WTC11 (cell line): ENCODE measurements at regions not wholly inside any gene's neighbourhood (a gene's known extent, or its start where the extent isn't known, plus 50 kb on each side); places are given as distances from the start of the nearest gene placed in this dataset.
A peak's percentile ranks its signal among the peaks of the same experiment; 100 is the strongest.

Source experiments
- ATAC-seq: fragments of 200-7000 bp; cut with Tn5 transposase; 2 replicates; pipeline ENCODE4 v1.10.0; 2021; ENCODE audit warnings: mild to moderate bottlenecking, moderate library complexity
- CTCF ChIA-PET: fragments of 300-600 bp; sonication (Branson Sonifier 250); formaldehyde crosslinking; loops from one replicate; lab custom pipeline; 2021; ENCODE audit warnings: antibody characterized with exemption; lab: Charles Lee
- POLR2A ChIA-PET: fragments of 350-600 bp; sonication (Branson Sonifier 250); formaldehyde crosslinking; loops from one replicate; lab custom pipeline; 2021; ENCODE audit warnings: antibody characterized with exemption; lab: Charles Lee
- DNase-seq: peaks from one replicate; pipeline ENCODE4 v3.0.0; 2021; ENCODE audit warnings: low spot score
- H3K27ac Mint-ChIP-seq: 2 replicates; pipeline ENCODE4 v1.8.0; 2021; ENCODE audit warnings: mixed read lengths
- H3K27me3 Mint-ChIP-seq: 2 replicates; pipeline ENCODE4 v1.8.0; 2021; ENCODE audit warnings: low read depth, mild to moderate bottlenecking, moderate library complexity, mixed read lengths
- H3K36me3 Mint-ChIP-seq: 2 replicates; pipeline ENCODE4 v1.8.0; 2021; ENCODE audit warnings: mixed read lengths
- H3K4me1 Mint-ChIP-seq: 2 replicates; pipeline ENCODE4 v1.8.0; 2022; ENCODE audit warnings: mixed read lengths
- H3K4me3 Mint-ChIP-seq: 2 replicates; pipeline ENCODE4 v1.8.0; 2021; ENCODE audit warnings: mild to moderate bottlenecking, moderate library complexity, mixed read lengths
- H3K9me3 Mint-ChIP-seq: 2 replicates; pipeline ENCODE4 v1.8.0; 2021; ENCODE audit warnings: mixed read lengths
- CDX4 ChIP-seq: fragments of 250-450 bp; sonication (Bioruptor Pico); IDR thresholded peaks from 2 replicates; pipeline ENCODE4 v1.9.0; 2021; ENCODE audit warnings: moderate library complexity, mild to moderate bottlenecking, inconsistent platforms, borderline replicate concordance
- ELF4 ChIP-seq: sonication (generic); formaldehyde crosslinking; IDR thresholded peaks from 2 replicates; pipeline ENCODE4 v1.8.1; 2022; ENCODE audit warnings: low read depth, mild to moderate bottlenecking, moderate library complexity, missing genetic modification reagents
- ESRRA ChIP-seq: sonication (generic); formaldehyde crosslinking; IDR thresholded peaks from 2 replicates; pipeline ENCODE4 v1.8.1; 2022; ENCODE audit warnings: mild to moderate bottlenecking, missing genetic modification reagents, borderline replicate concordance
- FOXK1 ChIP-seq: sonication (generic); formaldehyde crosslinking; IDR thresholded peaks from 2 replicates; pipeline ENCODE4 v1.8.0; 2022; ENCODE audit warnings: mild to moderate bottlenecking, moderate library complexity, missing genetic modification reagents
- FOXP1 ChIP-seq: sonication (generic); formaldehyde crosslinking; IDR thresholded peaks from 2 replicates; pipeline ENCODE4 v1.8.0; 2022; ENCODE audit warnings: missing genetic modification reagents, mild to moderate bottlenecking, moderate library complexity, borderline replicate concordance
- HMGA2 ChIP-seq: fragments of 250-450 bp; sonication (Bioruptor Pico); IDR thresholded peaks from 2 replicates; pipeline ENCODE4 v1.4.0; 2021; ENCODE audit warnings: mild to moderate bottlenecking, moderate library complexity
- IRF1 ChIP-seq: sonication (generic); formaldehyde crosslinking; IDR thresholded peaks from 2 replicates; pipeline ENCODE4 v1.8.0; 2023; ENCODE audit warnings: missing genetic modification reagents
- KAT7 ChIP-seq: sonication (generic); formaldehyde crosslinking; IDR thresholded peaks from 2 replicates; pipeline ENCODE4 v1.8.1; 2023; ENCODE audit warnings: missing genetic modification reagents, mild to moderate bottlenecking, borderline replicate concordance
- NFATC4 ChIP-seq: fragments of 250-450 bp; sonication (Bioruptor Pico); IDR thresholded peaks from 2 replicates; pipeline ENCODE4 v1.9.0; 2021; ENCODE audit warnings: mild to moderate bottlenecking
- NFE2L1 ChIP-seq: sonication (generic); formaldehyde crosslinking; IDR thresholded peaks from 2 replicates; pipeline ENCODE4 v1.8.1; 2023; ENCODE audit warnings: missing genetic modification reagents
- NFYB ChIP-seq: sonication (generic); formaldehyde crosslinking; conservative IDR thresholded peaks from 2 replicates; pipeline ENCODE4 v1.8.0; 2022; ENCODE audit warnings: low read depth, missing genetic modification reagents
- PRDM15 ChIP-seq: sonication (generic); formaldehyde crosslinking; IDR thresholded peaks from 2 replicates; pipeline ENCODE4 v1.8.0; 2022; ENCODE audit warnings: missing genetic modification reagents
- PREB ChIP-seq: sonication (generic); formaldehyde crosslinking; IDR thresholded peaks from 2 replicates; pipeline ENCODE4 v1.8.1; 2022; ENCODE audit warnings: mild to moderate bottlenecking, missing genetic modification reagents, moderate library complexity, borderline replicate concordance
- RELA ChIP-seq: sonication (generic); formaldehyde crosslinking; IDR thresholded peaks from 2 replicates; pipeline ENCODE4 v1.8.1; 2022; ENCODE audit warnings: missing genetic modification reagents, mild to moderate bottlenecking, borderline replicate concordance
- SP1 ChIP-seq: sonication (generic); formaldehyde crosslinking; conservative IDR thresholded peaks from 2 replicates; pipeline ENCODE4 v1.8.1; 2022; ENCODE audit warnings: missing genetic modification reagents
- USF1 ChIP-seq: sonication (generic); formaldehyde crosslinking; IDR thresholded peaks from 2 replicates; pipeline ENCODE4 v1.8.0; 2022; ENCODE audit warnings: mild to moderate bottlenecking, missing genetic modification reagents
- ZBTB21 ChIP-seq: sonication (generic); formaldehyde crosslinking; IDR thresholded peaks from 2 replicates; pipeline ENCODE4 v1.8.1; 2023; ENCODE audit warnings: mild to moderate bottlenecking, missing genetic modification reagents, borderline replicate concordance
- ZBTB43 ChIP-seq: sonication (generic); formaldehyde crosslinking; IDR thresholded peaks from 2 replicates; pipeline ENCODE4 v1.8.1; 2023; ENCODE audit warnings: mild to moderate bottlenecking, missing genetic modification reagents
- ZNF121 ChIP-seq: sonication (generic); formaldehyde crosslinking; IDR thresholded peaks from 2 replicates; pipeline ENCODE4 v1.8.0; 2023; ENCODE audit warnings: missing genetic modification reagents
- ZNF232 ChIP-seq: sonication (generic); formaldehyde crosslinking; IDR thresholded peaks from 2 replicates; pipeline ENCODE4 v1.8.0; 2022; ENCODE audit warnings: mild to moderate bottlenecking, missing genetic modification reagents
- ZNF281 ChIP-seq: sonication (generic); formaldehyde crosslinking; IDR thresholded peaks from 2 replicates; pipeline ENCODE4 v1.8.0; 2023; ENCODE audit warnings: mild to moderate bottlenecking, missing genetic modification reagents
- ZNF671 ChIP-seq: fragments of 250-450 bp; sonication (Bioruptor Pico); IDR thresholded peaks from 2 replicates; pipeline ENCODE4 v1.8.0; 2021; ENCODE audit warnings: mild to moderate bottlenecking

- TF ChIP-seq PRDM15 (no peak), ZBTB43 (CRISPR knock-in tag) (no peak), FOXK1 (no peak), NFE2L1 (CRISPR knock-in tag) (no peak), ESRRA (CRISPR knock-in tag) (no peak), IRF1 (CRISPR knock-in tag) (no peak), CDX4 (CRISPR knock-in tag) (no peak), RELA (CRISPR knock-in tag) (no peak), FOXP1 (no peak), ZBTB21 (CRISPR knock-in tag) (no peak), NFATC4 (no peak)
These were observed 200.9 kb upstream of the ZPLD1 start (continued) for GRCh38 chr3:102233881-102234280.

- no peaks in the 10 kb centered on the region for H3K27me3 Mint-ChIP-seq
- H3K36me3 Mint-ChIP-seq = no peaks in the 10 kb centered on the region
- DNase-seq (peak; percentile 26), ATAC-seq (peak; percentile 41)
- no peak overlapping the region for H3K4me3 Mint-ChIP-seq
- no peaks in the 10 kb centered on the region for H3K9me3 Mint-ChIP-seq
- H3K27ac Mint-ChIP-seq = no peak overlapping the region
- TF ChIP-seq NFYB (CRISPR knock-in tag) = no peak
- H3K4me1 Mint-ChIP-seq = peaks cover 42% of the 10 kb centered on the region
- POLR2A ChIA-PET = no interaction called here
- CTCF ChIA-PET = interaction anchor here (0.9 to 1.8 kb wide), 5 partner anchors 10 to 301 kb away, joined by 3 to 25 read pairs (median 4); no protein-coding TSS in a partner anchor
These were observed 199.1 kb upstream of the ZPLD1 start for GRCh38 chr3:102235679-102236078.

GRCh38 chr3:102237181-102237580 lies 197.6 kb upstream of the ZPLD1 start:
- ChIA-PET POLR2A (no interaction called here), CTCF (interaction anchor here (0.5 to 3.1 kb wide), 4 partner anchors 8 to 299 kb away, joined by 3 to 26 read pairs (median 8); no protein-coding TSS in a partner anchor)

More at GRCh38 chr3:102237181-102237580, 197.6 kb upstream of the ZPLD1 start:
- H3K4me1 Mint-ChIP-seq = peaks cover 47% of the 10 kb centered on the region
- TF ChIP-seq CDX4 (CRISPR knock-in tag) = no peak
- no peak for TF ChIP-seq ZNF121 (CRISPR knock-in tag)
- no peak for TF ChIP-seq SP1 (CRISPR knock-in tag)
- no peak for TF ChIP-seq HMGA2 (CRISPR knock-in tag)
- TF ChIP-seq ZNF232 (CRISPR knock-in tag) = no peak
- TF ChIP-seq PREB = no peak
- no peak for TF ChIP-seq ESRRA (CRISPR knock-in tag)
- no peak for TF ChIP-seq KAT7 (CRISPR knock-in tag)
- TF ChIP-seq USF1 (CRISPR knock-in tag) = no peak
- no peak for TF ChIP-seq ZNF281 (CRISPR knock-in tag)
- TF ChIP-seq ELF4 (CRISPR knock-in tag) = no peak
- no peak for TF ChIP-seq ZNF671
- no peak for TF ChIP-seq RELA (CRISPR knock-in tag)
- TF ChIP-seq, all 79 proteins: peak for 0
- DNase-seq = no peak
- Mint-ChIP-seq H3K4me3 (no peak overlapping the region), H3K27ac (no peak overlapping the region), H3K27me3 (peaks cover 2% of the 10 kb centered on the region; the same call in 1 of the 2 replicates), H3K36me3 (no peaks in the 10 kb centered on the region; the same call in 1 of the 2 replicates), H3K9me3 (peaks cover 7% of the 10 kb centered on the region)
- ATAC-seq = no peak
